ENCODE measurements at regions not wholly inside any gene's neighbourhood (a gene's known extent, or its start where the extent isn't known, plus 50 kb on each side); places are given as distances from the start of the nearest gene placed in this dataset.
"Not testable (repeated sequence)": the region's sequence is repeated elsewhere in the genome, so short reads cannot be mapped to it uniquely, and the experiment has no call there.

- TF ChIP-seq CTCF (IDR thresholded peaks at IDR 0.05; ENCODE audit: poor library complexity); EZH2 (IDR thresholded peaks at IDR 0.05; ENCODE audit: borderline replicate concordance): not testable (repeated sequence)
These were observed 157.0 kb upstream of the FOLH1 start for GRCh38 chr11:49365375-49365774.
